A549 (cell line): ENCODE measurements at regions not wholly inside any gene's neighbourhood (a gene's known extent, or its start where the extent isn't known, plus 50 kb on each side); places are given as distances from the start of the nearest gene placed in this dataset.

Source experiments
- CTCF ChIP-seq: fragments of >200 bp; sonication (Bioruptor Twin); formaldehyde crosslinking; IDR thresholded peaks from 3 replicates; pipeline ENCODE4 v1.5.1; 2016
- RCOR1 ChIP-seq: fragments of 150-350 bp; IDR thresholded peaks from 2 replicates; pipeline ENCODE4 v1.6.1; 2014; ENCODE audit warnings: antibody characterized with exemption, low read length, low read depth

DNA sequence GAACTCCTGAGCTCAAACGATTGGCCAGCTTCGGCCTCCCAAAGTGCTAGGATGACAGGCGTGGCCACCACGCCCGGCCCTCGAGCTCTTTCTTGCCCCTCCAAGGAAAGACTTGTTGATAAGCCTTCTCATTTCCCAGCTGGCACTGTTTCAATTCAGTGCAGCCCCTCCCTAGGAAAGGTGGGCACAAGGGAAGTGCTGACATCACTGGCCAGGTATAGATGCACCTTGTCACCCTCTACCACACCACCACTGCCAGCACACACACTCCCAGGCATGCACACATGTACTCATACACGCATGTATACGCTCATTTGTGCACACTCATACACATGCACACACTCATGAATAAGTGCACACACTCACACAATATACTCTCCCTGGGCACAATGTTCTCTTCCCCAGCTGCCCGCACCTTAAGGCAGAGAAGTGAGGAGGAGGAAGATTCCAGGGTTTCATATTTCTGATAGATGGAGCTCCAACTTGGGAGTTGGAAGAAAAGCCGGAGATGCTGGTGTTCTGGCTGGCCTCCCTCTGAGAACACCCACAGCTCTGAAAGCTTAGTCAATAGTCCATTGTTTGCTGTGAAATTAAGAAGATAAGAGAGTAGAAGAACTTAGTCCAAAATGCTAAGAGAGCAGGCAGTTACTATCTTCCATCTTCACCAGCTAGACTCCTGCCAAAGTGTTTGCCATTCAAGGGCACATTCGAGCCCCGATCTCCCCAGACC, 196.7 kb downstream of the FOXO1 start:
- TF ChIP-seq CTCF (no peak), RCOR1 (no peak)
